C4-2B (cell line): ENCODE measurements at regions not wholly inside any gene's neighbourhood (a gene's known extent, or its start where the extent isn't known, plus 50 kb on each side); places are given as distances from the start of the nearest gene placed in this dataset.

Experiments used
- CTCF ChIP-seq: fragments of 450-650 bp; conservative IDR thresholded peaks from 2 replicates; pipeline ENCODE4 v1.5.1; 2017; ENCODE audit warnings: mild to moderate bottlenecking
- ZFX ChIP-seq: fragments of 450-650 bp; IDR thresholded peaks from 2 replicates; pipeline ENCODE4 v1.6.1; 2017

DNA sequence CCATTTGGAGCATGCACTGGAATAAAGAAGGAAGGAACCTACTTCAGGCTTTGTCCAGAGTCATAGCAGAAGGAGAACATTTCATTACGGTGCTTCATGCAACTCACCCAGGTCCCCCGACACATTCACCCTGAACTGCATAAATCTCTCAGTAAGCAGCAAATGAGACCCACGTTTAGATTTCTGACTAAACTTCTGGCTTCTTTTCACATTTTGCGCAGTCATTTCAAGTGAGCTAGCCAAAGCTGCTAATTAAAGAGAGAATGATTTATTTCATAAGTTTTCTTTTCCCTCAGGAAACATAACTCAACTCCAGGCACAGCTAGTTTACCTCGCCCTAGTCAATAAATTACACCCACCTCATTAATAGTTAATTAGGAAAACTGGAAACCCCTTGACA lies 88.6 kb upstream of the GAS1 start:
- TF ChIP-seq CTCF (no peak), ZFX (no peak)
